Liver (tissue), 8 donors: ENCODE measurements at regions not wholly inside any gene's neighbourhood (a gene's known extent, or its start where the extent isn't known, plus 50 kb on each side); places are given as distances from the start of the nearest gene placed in this dataset.

ENCODE experiments used
- DNase-seq: peaks from one replicate; pipeline ENCODE4 v3.0.0-alpha.2; 2017; ENCODE audit warnings: low spot score
- H3K27ac ChIP-seq, 2 donors: one replicate each; pipeline ENCODE4 v1.7.0; 2013; ENCODE audit warnings: inconsistent platforms in 2 of 2, low read length in 2 of 2, control low read depth in 1 of 2, low read depth in 1 of 2, mild to moderate bottlenecking in 1 of 2
- H3K27me3 ChIP-seq, 4 donors: one replicate each; pipeline versions ENCODE4 v1.6.1 to v1.7.0; 2013; ENCODE audit warnings: low read length in 3 of 4, inconsistent platforms in 1 of 4, mild to moderate bottlenecking in 1 of 4, moderate library complexity in 1 of 4; ENCODE audit not compliant: control insufficient read depth in 4 of 4, insufficient read depth in 4 of 4
- H3K36me3 ChIP-seq, 4 donors: one replicate each; pipeline versions ENCODE4 v1.6.1 to v1.7.0; 2013; ENCODE audit warnings: low read length in 3 of 4, mild to moderate bottlenecking in 3 of 4, low read depth in 1 of 4, moderate library complexity in 1 of 4; ENCODE audit not compliant: control insufficient read depth in 4 of 4, insufficient read depth in 3 of 4
- H3K4me1 ChIP-seq, 4 donors: one replicate each; pipeline versions ENCODE4 v1.6.1 to v1.7.0; 2013; ENCODE audit warnings: low read length in 3 of 4, mild to moderate bottlenecking in 3 of 4, moderate library complexity in 1 of 4; ENCODE audit not compliant: control insufficient read depth in 4 of 4, insufficient read depth in 4 of 4
- H3K4me3 ChIP-seq, 3 donors: one replicate each; pipeline versions ENCODE4 v1.6.1 to v1.7.0; 2013; ENCODE audit warnings: low read length in 3 of 3, control low read depth in 1 of 3, low read depth in 1 of 3, mild to moderate bottlenecking in 1 of 3
- H3K9ac ChIP-seq, 2 donors: one replicate each; pipeline ENCODE4 v1.7.0; 2013; ENCODE audit warnings: low read length in 2 of 2, mild to moderate bottlenecking in 2 of 2, moderate library complexity in 2 of 2, control low read depth in 1 of 2, low read depth in 1 of 2
- H3K9me3 ChIP-seq, 4 donors: one replicate each; pipeline versions ENCODE4 v1.6.1 to v1.7.0; 2013; ENCODE audit warnings: low read length in 3 of 4; ENCODE audit not compliant: control insufficient read depth in 4 of 4
- EGR1 ChIP-seq, 2 donors: IDR thresholded peaks; 2 replicates each; pipeline ENCODE4 v1.6.1; 2016 to 2018; ENCODE audit warnings: antibody characterized with exemption in 2 of 2, low read depth in 2 of 2
- FOXA1 ChIP-seq: IDR thresholded peaks from 2 replicates; pipeline ENCODE4 v1.6.1; 2016; ENCODE audit warnings: antibody characterized with exemption
- FOXA2 ChIP-seq: IDR thresholded peaks from 2 replicates; pipeline ENCODE4 v1.6.1; 2016; ENCODE audit warnings: antibody characterized with exemption
- GABPA ChIP-seq, 2 donors: IDR thresholded peaks in 1 of 2; conservative IDR thresholded peaks in 1 of 2; 2 replicates each; pipeline ENCODE4 v1.6.1; 2016; ENCODE audit warnings: antibody characterized with exemption in 2 of 2, mild to moderate bottlenecking in 1 of 2, moderate library complexity in 1 of 2
- HNF4A ChIP-seq, 2 donors: conservative IDR thresholded peaks; 2 replicates each; pipeline ENCODE4 v1.6.1; 2016; ENCODE audit warnings: antibody characterized with exemption in 2 of 2, mild to moderate bottlenecking in 2 of 2
- HNF4G ChIP-seq: IDR thresholded peaks from 2 replicates; pipeline ENCODE4 v1.6.1; 2016; ENCODE audit warnings: antibody characterized with exemption
- JUND ChIP-seq, 2 donors: IDR thresholded peaks; 2 replicates each; pipeline ENCODE4 v1.6.1; 2016; ENCODE audit warnings: antibody characterized with exemption in 2 of 2
- NR2F2 ChIP-seq: IDR thresholded peaks from 2 replicates; pipeline ENCODE4 v1.6.1; 2016; ENCODE audit warnings: antibody characterized with exemption
- RAD21 ChIP-seq, 2 donors: IDR thresholded peaks; 2 replicates each; pipeline ENCODE4 v1.6.1; 2016; ENCODE audit warnings: antibody characterized with exemption in 2 of 2, mild to moderate bottlenecking in 2 of 2
- RXRA ChIP-seq, 2 donors: IDR thresholded peaks; 2 replicates each; pipeline ENCODE4 v1.6.1; 2017 to 2018; ENCODE audit warnings: antibody characterized with exemption in 2 of 2, mild to moderate bottlenecking in 1 of 2
- SP1 ChIP-seq: IDR thresholded peaks from 2 replicates; pipeline ENCODE4 v1.6.1; 2018; ENCODE audit warnings: antibody characterized with exemption, mild to moderate bottlenecking
- TAF1 ChIP-seq: conservative IDR thresholded peaks from 2 replicates; pipeline ENCODE4 v1.6.1; 2016; ENCODE audit warnings: antibody characterized with exemption, mild to moderate bottlenecking
- YY1 ChIP-seq: IDR thresholded peaks from 2 replicates; pipeline ENCODE4 v1.6.1; 2016; ENCODE audit warnings: antibody characterized with exemption, mild to moderate bottlenecking
- WGBS: extraction: QIAGEN DNeasy Blood & Tissue Kit; methylation state at CpG from one replicate; pipeline ENCODE4 v1.1.7; 2013; 5-methylcytosine and 5-hydroxymethylcytosine counted together
- TF ChIP-seq, protein P1 (sequence below): IDR thresholded peaks from 2 replicates; pipeline ENCODE4 v1.6.1; 2016; ENCODE audit warnings: antibody characterized with exemption
- TF ChIP-seq, protein P2 (sequence below): fragments of 150-350 bp; IDR thresholded peaks from 2 replicates; pipeline ENCODE4 v1.5.1; 2017; ENCODE audit warnings: improper control_type of control experiment, low read depth, low read length; ENCODE audit not compliant: missing input control
- TF ChIP-seq, protein P3 (sequence below): IDR thresholded peaks from 2 replicates; pipeline ENCODE4 v1.6.1; 2016; ENCODE audit warnings: antibody characterized with exemption, mild to moderate bottlenecking
- TF ChIP-seq, protein P4 (sequence below): IDR thresholded peaks from 2 replicates; pipeline ENCODE4 v1.6.1; 2016; ENCODE audit warnings: antibody characterized with exemption
- TF ChIP-seq, protein P5 (sequence below): IDR thresholded peaks from 2 replicates; pipeline ENCODE4 v1.6.1; 2016; ENCODE audit warnings: antibody characterized with exemption
- donor health status: healthy.
- donor health status: healthy.
- donor health status: healthy.
- donor health status: healthy.
- donor health status: healthy.

DNA sequence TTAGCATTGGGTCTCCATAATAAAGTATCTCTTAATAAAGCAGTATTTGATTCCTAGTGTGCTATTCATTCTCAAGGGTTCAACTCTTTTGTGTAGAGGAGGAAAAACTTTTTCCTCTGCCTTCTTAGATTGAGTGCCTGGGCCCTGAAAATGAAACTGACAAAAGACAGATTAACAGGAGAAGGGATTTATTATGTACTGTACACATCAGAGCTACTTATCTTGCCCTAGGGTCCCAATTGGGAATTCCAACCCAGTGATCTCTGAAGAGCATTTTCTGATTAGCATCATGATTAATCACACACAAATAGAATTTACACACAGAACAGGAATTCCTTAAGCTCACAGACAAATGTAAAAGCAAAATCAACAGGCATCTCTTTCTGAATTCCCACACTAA, 128.9 kb downstream of the CD164 start:
- no peak overlapping the region for H3K4me3 ChIP-seq
- H3K9me3 ChIP-seq: no peaks in the 10 kb centered on the region
- DNase-seq: no peak
- H3K4me1 ChIP-seq: peaks cover 10 to 21% (median 18%) of the 10 kb centered on the region in 4 donors
- TF ChIP-seq YY1: no peak
- H3K27me3 ChIP-seq: no peaks in the 10 kb centered on the region
- H3K27ac ChIP-seq: no peak overlapping the region
- no peak overlapping the region for H3K9ac ChIP-seq
- H3K36me3 ChIP-seq: no peaks in the 10 kb centered on the region

DNA sequence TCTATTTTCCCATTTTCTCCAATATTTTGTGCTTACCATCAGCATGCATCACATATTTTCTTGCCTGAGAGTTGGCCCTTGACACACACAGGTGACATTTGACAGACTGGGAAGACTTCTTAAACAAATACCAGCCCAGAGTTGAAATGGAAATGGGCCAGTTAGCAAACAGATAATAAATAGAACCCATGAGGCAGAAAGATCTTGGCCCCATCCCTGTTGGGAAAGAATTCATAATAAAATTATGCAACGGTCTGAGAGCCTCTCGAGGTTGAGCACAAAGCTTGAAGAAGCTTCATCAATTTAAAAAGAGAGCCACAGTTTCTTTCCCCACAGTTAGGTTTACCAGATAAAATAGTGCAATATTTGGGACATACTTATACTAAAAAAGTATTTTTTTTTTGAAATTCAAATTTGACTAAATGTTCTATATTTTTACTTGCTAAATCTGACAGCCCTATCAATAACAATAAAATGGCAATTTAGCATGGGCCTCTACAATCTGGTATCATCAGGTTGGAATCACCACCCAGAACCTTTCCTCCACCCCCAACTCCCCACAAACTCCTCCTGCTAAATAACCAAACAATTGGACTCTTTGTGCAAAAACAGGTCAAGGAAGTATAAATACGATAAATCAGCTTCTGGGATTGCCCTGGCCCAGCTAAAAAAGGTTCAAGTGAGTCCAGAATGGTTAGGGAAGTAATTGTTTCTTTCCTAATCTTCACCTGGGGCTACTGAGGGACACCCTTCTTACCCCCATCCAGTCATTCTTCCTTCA, 129.8 kb downstream of the CD164 start:
- Histone ChIP-seq H3K27me3 (no peaks in the 10 kb centered on the region), H3K27ac (no peak overlapping the region), H3K9ac (no peak overlapping the region), H3K4me1 (peaks cover 9 to 16% (median 11%) of the 10 kb centered on the region in 4 donors), H3K4me3 (no peak overlapping the region), H3K9me3 (no peaks in the 10 kb centered on the region), H3K36me3 (no peaks in the 10 kb centered on the region)
- 21% methylated on average over 3 of the region's 3 CpGs for WGBS
- no peak for TF ChIP-seq GABPA (IDR thresholded peaks at IDR 0.05 in 1 of 2, conservative IDR thresholded peaks at IDR 0.05 in 1 of 2)
- peak; percentile 58 to 65 for TF ChIP-seq HNF4A (conservative IDR thresholded peaks at IDR 0.05)
- no peak for TF ChIP-seq NR2F2
- peak; percentile 41 for TF ChIP-seq FOXA1
- TF ChIP-seq RAD21 (IDR thresholded peaks at IDR 0.05): peak; percentile 31 to 40
- peak; percentile 31 for TF ChIP-seq FOXA2
- TF ChIP-seq, protein P1, sequence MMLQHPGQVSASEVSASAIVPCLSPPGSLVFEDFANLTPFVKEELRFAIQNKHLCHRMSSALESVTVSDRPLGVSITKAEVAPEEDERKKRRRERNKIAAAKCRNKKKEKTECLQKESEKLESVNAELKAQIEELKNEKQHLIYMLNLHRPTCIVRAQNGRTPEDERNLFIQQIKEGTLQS: no peak
- TF ChIP-seq, protein P2, sequence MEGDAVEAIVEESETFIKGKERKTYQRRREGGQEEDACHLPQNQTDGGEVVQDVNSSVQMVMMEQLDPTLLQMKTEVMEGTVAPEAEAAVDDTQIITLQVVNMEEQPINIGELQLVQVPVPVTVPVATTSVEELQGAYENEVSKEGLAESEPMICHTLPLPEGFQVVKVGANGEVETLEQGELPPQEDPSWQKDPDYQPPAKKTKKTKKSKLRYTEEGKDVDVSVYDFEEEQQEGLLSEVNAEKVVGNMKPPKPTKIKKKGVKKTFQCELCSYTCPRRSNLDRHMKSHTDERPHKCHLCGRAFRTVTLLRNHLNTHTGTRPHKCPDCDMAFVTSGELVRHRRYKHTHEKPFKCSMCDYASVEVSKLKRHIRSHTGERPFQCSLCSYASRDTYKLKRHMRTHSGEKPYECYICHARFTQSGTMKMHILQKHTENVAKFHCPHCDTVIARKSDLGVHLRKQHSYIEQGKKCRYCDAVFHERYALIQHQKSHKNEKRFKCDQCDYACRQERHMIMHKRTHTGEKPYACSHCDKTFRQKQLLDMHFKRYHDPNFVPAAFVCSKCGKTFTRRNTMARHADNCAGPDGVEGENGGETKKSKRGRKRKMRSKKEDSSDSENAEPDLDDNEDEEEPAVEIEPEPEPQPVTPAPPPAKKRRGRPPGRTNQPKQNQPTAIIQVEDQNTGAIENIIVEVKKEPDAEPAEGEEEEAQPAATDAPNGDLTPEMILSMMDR: no peak
- peak in 1 of 2 donors; percentile 48 for TF ChIP-seq JUND (IDR thresholded peaks at IDR 0.05)
- peak; percentile 49 for TF ChIP-seq YY1
- TF ChIP-seq, protein P3, sequence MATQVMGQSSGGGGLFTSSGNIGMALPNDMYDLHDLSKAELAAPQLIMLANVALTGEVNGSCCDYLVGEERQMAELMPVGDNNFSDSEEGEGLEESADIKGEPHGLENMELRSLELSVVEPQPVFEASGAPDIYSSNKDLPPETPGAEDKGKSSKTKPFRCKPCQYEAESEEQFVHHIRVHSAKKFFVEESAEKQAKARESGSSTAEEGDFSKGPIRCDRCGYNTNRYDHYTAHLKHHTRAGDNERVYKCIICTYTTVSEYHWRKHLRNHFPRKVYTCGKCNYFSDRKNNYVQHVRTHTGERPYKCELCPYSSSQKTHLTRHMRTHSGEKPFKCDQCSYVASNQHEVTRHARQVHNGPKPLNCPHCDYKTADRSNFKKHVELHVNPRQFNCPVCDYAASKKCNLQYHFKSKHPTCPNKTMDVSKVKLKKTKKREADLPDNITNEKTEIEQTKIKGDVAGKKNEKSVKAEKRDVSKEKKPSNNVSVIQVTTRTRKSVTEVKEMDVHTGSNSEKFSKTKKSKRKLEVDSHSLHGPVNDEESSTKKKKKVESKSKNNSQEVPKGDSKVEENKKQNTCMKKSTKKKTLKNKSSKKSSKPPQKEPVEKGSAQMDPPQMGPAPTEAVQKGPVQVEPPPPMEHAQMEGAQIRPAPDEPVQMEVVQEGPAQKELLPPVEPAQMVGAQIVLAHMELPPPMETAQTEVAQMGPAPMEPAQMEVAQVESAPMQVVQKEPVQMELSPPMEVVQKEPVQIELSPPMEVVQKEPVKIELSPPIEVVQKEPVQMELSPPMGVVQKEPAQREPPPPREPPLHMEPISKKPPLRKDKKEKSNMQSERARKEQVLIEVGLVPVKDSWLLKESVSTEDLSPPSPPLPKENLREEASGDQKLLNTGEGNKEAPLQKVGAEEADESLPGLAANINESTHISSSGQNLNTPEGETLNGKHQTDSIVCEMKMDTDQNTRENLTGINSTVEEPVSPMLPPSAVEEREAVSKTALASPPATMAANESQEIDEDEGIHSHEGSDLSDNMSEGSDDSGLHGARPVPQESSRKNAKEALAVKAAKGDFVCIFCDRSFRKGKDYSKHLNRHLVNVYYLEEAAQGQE: no peak
- peak; percentile 37 to 73 for TF ChIP-seq RXRA (IDR thresholded peaks at IDR 0.05)
- no peak for TF ChIP-seq HNF4G
- TF ChIP-seq, protein P4, sequence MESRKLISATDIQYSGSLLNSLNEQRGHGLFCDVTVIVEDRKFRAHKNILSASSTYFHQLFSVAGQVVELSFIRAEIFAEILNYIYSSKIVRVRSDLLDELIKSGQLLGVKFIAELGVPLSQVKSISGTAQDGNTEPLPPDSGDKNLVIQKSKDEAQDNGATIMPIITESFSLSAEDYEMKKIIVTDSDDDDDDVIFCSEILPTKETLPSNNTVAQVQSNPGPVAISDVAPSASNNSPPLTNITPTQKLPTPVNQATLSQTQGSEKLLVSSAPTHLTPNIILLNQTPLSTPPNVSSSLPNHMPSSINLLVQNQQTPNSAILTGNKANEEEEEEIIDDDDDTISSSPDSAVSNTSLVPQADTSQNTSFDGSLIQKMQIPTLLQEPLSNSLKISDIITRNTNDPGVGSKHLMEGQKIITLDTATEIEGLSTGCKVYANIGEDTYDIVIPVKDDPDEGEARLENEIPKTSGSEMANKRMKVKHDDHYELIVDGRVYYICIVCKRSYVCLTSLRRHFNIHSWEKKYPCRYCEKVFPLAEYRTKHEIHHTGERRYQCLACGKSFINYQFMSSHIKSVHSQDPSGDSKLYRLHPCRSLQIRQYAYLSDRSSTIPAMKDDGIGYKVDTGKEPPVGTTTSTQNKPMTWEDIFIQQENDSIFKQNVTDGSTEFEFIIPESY: peak; percentile 26
- TF ChIP-seq TAF1: no peak
- peak; percentile 42 for TF ChIP-seq SP1
- TF ChIP-seq, protein P5, sequence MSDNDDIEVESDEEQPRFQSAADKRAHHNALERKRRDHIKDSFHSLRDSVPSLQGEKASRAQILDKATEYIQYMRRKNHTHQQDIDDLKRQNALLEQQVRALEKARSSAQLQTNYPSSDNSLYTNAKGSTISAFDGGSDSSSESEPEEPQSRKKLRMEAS: peak; percentile 23
- peak in 1 of 2 donors; percentile 31 for TF ChIP-seq EGR1 (IDR thresholded peaks at IDR 0.05; ENCODE audit: low read depth in 2 of 2)
- DNase-seq: no peak
